IMR-90 (cell line): ENCODE measurements at regions not wholly inside any gene's neighbourhood (a gene's known extent, or its start where the extent isn't known, plus 50 kb on each side); places are given as distances from the start of the nearest gene placed in this dataset.
A peak's percentile ranks its signal among the peaks of the same experiment; 100 is the strongest.

ENCODE experiments used
- ATAC-seq: fragments of 200-7000 bp; cut with Tn5 transposase; 2 replicates; pipeline ENCODE4 v1.9.1; 2020; ENCODE audit warnings: low read depth, mild to moderate bottlenecking, moderate library complexity
- BruUV-seq: library from RNA; stranded (reverse); fragments of 400-500 nt; replicated peaks from 2 replicates; lab custom pipeline; 2021; lab: Mats Ljungman, UMichigan
- CTCF ChIA-PET: fragments of 300-600 bp; formaldehyde crosslinking; extraction: SDS; loops from one replicate; lab custom pipeline; 2021; ENCODE audit warnings: antibody characterized with exemption; lab: Yijun Ruan, JAX
- POLR2A ChIA-PET: fragments of 300-600 bp; sonication (Branson Sonifier 250); formaldehyde crosslinking; loops from one replicate; lab custom pipeline; 2022; ENCODE audit warnings: antibody characterized with exemption; ENCODE audit not compliant: unreplicated experiment; lab: Charles Lee
- DNase-seq: peaks from one replicate; pipeline ENCODE4 v3.0.0; 2013
- H2AFZ ChIP-seq: replicated peaks from 2 replicates; pipeline ENCODE3; 2013; ENCODE audit warnings: low read length, mild to moderate bottlenecking; ENCODE audit not compliant: poor library complexity
- H2AK5ac ChIP-seq: 2 replicates; pipeline ENCODE4 v1.6.1; 2013; ENCODE audit warnings: low read depth, low read length, inconsistent platforms
- H2AK9ac ChIP-seq: replicated peaks from 2 replicates; pipeline ENCODE3; 2013; ENCODE audit warnings: mild to moderate bottlenecking, low read depth, low read length, moderate library complexity; ENCODE audit not compliant: poor library complexity
- H2BK120ac ChIP-seq: 2 replicates; pipeline ENCODE4 v1.6.1; 2013; ENCODE audit warnings: low read depth, low read length, inconsistent platforms
- H2BK15ac ChIP-seq: 3 replicates; pipeline ENCODE4 v1.6.1; 2013; ENCODE audit warnings: low read depth, low read length, inconsistent platforms
- H2BK20ac ChIP-seq: 2 replicates; pipeline ENCODE4 v1.6.1; 2013; ENCODE audit warnings: low read depth, mild to moderate bottlenecking, inconsistent platforms, low read length, moderate library complexity
- H2BK5ac ChIP-seq: 2 replicates; pipeline ENCODE4 v1.6.1; 2013; ENCODE audit warnings: mild to moderate bottlenecking, low read depth, low read length, inconsistent platforms; ENCODE audit not compliant: poor library complexity, severe bottlenecking
- H3K14ac ChIP-seq: replicated peaks from 2 replicates; pipeline ENCODE4 v1.6.1; 2013; ENCODE audit warnings: low read depth, low read length, inconsistent platforms
- H3K18ac ChIP-seq: 2 replicates; pipeline ENCODE4 v1.6.1; 2013; ENCODE audit warnings: low read depth, low read length, control low read depth
- H3K23ac ChIP-seq: 2 replicates; pipeline ENCODE4 v1.6.1; 2013; ENCODE audit warnings: low read depth, low read length, inconsistent platforms
- H3K27ac ChIP-seq: 2 replicates; pipeline ENCODE4 v1.5.1; 2013; ENCODE audit warnings: mild to moderate bottlenecking, control low read depth, low read length; ENCODE audit not compliant: insufficient read depth
- H3K27me3 ChIP-seq: 2 replicates; pipeline ENCODE4 v1.6.1; 2013; ENCODE audit warnings: low read length; ENCODE audit not compliant: control insufficient read depth, insufficient read depth
- H3K36me3 ChIP-seq: 2 replicates; pipeline ENCODE4 v1.6.1; 2013; ENCODE audit warnings: low read length, mixed read lengths; ENCODE audit not compliant: control insufficient read depth, insufficient read depth
- H3K4ac ChIP-seq: 2 replicates; pipeline ENCODE4 v1.6.1; 2013; ENCODE audit warnings: low read depth, low read length, inconsistent platforms
- H3K4me1 ChIP-seq: 2 replicates; pipeline ENCODE4 v1.6.1; 2013; ENCODE audit warnings: low read length, mixed read lengths; ENCODE audit not compliant: control insufficient read depth, insufficient read depth
- H3K4me2 ChIP-seq: 2 replicates; pipeline ENCODE4 v1.6.1; 2013; ENCODE audit warnings: low read depth, mild to moderate bottlenecking, control low read depth, low read length, moderate library complexity
- H3K4me3 ChIP-seq: 2 replicates; pipeline ENCODE4 v1.5.1; 2013; ENCODE audit warnings: low read depth, mild to moderate bottlenecking, control low read depth, low read length, moderate library complexity; ENCODE audit not compliant: insufficient read depth
- H3K56ac ChIP-seq: 2 replicates; pipeline ENCODE4 v1.6.1; 2013; ENCODE audit warnings: low read length, inconsistent platforms; ENCODE audit not compliant: insufficient read depth; ENCODE audit errors: extremely low read depth
- H3K79me1 ChIP-seq, 2 experiments: 2 replicates each; pipeline ENCODE4 v1.6.1; 2013; ENCODE audit warnings: low read length in 2 of 2, inconsistent platforms in 1 of 2, low read depth in 1 of 2
- H3K9ac ChIP-seq: 2 replicates; pipeline ENCODE4 v1.6.1; 2013; ENCODE audit warnings: low read depth, low read length, control low read depth
- H3K9me1 ChIP-seq: 2 replicates; pipeline ENCODE4 v1.6.1; 2013; ENCODE audit warnings: low read length, inconsistent platforms; ENCODE audit not compliant: insufficient read depth
- H3K9me3 ChIP-seq: 2 replicates; pipeline ENCODE4 v1.6.1; 2013; ENCODE audit warnings: low read length; ENCODE audit not compliant: control insufficient read depth, insufficient read depth
- H4K20me1 ChIP-seq: 2 replicates; pipeline ENCODE4 v1.6.1; 2013; ENCODE audit warnings: low read length, inconsistent platforms; ENCODE audit not compliant: insufficient read depth
- H4K5ac ChIP-seq: 2 replicates; pipeline ENCODE4 v1.6.1; 2013; ENCODE audit warnings: mild to moderate bottlenecking, low read depth, low read length, control low read depth
- H4K8ac ChIP-seq, 2 experiments: 2 replicates each; pipeline ENCODE4 v1.6.1; 2013; ENCODE audit warnings: low read depth in 2 of 2, low read length in 2 of 2, control low read depth in 1 of 2, inconsistent platforms in 1 of 2
- H4K91ac ChIP-seq: 2 replicates; pipeline ENCODE4 v1.6.1; 2013; ENCODE audit warnings: low read depth, low read length, inconsistent platforms; ENCODE audit not compliant: insufficient read depth
- CEBPB ChIP-seq: IDR thresholded peaks from 2 replicates; pipeline ENCODE4 v1.6.1; 2012; ENCODE audit warnings: low read depth, low read length, improper control_type of control experiment
- CHD1 ChIP-seq: IDR thresholded peaks from 2 replicates; pipeline ENCODE4 v1.6.1; 2012; ENCODE audit warnings: low read depth, low read length, improper control_type of control experiment
- MAFK ChIP-seq: IDR thresholded peaks from 2 replicates; pipeline ENCODE4 v1.6.1; 2012; ENCODE audit warnings: low read depth, low read length, improper control_type of control experiment
- RCOR1 ChIP-seq: IDR thresholded peaks from 2 replicates; pipeline ENCODE4 v1.6.1; 2012; ENCODE audit warnings: mild to moderate bottlenecking, low read length, improper control_type of control experiment; ENCODE audit not compliant: insufficient replicate concordance
- RFX5 ChIP-seq: IDR thresholded peaks from 2 replicates; pipeline ENCODE4 v1.8.0; 2012; ENCODE audit warnings: low read depth, mild to moderate bottlenecking, low read length, moderate library complexity
- SMC3 ChIP-seq: fragments of 150-350 bp; IDR thresholded peaks from 2 replicates; pipeline ENCODE4 v1.6.1; 2016; ENCODE audit warnings: low read depth, mild to moderate bottlenecking, antibody characterized with exemption, low read length, moderate library complexity
- WGBS, 2 experiments: methylation state at CpG; one replicate each; pipeline versions ENCODE4 v1.1.5 to v1.1.7; 2013; ENCODE audit warnings: missing lambda C conversion rate in 2 of 2; ENCODE audit not compliant: insufficient read length in 1 of 2; ENCODE audit errors: extremely low coverage in 2 of 2; 5-methylcytosine and 5-hydroxymethylcytosine counted together
- dilution Hi-C: fragments of 300-500 bp; cut with HindIII; formaldehyde crosslinking; loops from one replicate; pipeline ENCODE4 v1.14.3; 2018; ENCODE audit warnings: low sequenced_read_pairs; ENCODE audit not compliant: unreplicated experiment
- in situ Hi-C: fragments of 300-500 bp; cut with MboI; formaldehyde crosslinking; loops from 3 replicates; pipeline ENCODE4 v1.14.3; 2019; ENCODE audit warnings: low sequenced_read_pairs, inconsistent platforms, mixed read lengths
- intact Hi-C: fragments of 100-400 bp; cut with micrococcal nuclease; formaldehyde crosslinking; loops from 2 replicates; pipeline ENCODE4 v1.10.0; 2022

DNA sequence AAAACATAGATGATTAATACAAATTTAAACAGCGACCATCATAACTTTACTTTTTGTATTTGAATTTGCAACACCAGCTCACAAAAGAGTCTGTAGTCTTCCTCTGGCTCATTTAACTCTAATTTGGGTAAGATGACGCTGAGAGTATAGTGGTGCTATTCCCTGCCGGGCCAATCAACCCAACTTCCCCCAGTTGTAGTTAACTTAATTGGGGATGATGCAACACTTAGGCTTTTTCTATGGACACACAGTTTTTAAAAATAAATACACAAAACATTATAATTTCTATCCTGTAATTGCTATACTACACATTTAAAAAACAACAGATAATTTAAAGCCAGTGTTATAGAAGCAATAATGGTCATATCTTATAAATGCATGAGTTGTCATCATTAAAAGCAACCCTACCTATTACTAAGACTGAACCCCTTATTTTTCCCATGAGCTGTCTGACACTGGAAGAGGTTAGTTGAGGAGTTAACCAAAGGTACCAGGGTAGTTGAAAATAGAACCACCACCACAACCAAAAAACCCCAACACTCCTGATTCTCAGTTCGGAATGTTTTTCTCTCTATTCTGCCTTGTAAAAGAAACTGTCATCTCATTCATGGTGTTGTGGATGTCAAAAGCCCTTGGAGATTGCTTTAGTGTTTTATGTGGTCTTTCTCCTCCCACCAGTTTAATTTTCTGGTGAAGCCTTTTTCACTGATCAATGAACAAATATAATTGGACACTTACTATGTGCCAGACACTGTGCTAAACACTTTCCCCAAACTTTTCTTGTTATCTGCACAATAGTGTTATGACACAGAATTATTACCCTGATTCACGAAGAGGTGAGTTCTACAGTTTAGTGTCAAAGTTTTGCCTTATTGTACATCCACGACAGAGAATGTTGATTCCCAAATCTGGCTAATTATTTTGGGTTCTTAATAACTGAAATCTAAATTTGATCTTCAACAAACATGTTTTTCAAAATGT, 61.5 kb upstream of the RAPGEF2 start:
- Histone ChIP-seq H3K56ac (no peak overlapping the region), H2BK120ac (no peak overlapping the region), H2BK20ac (no peak overlapping the region), H4K91ac (no peak overlapping the region), H3K27ac (no peak overlapping the region), H3K23ac (no peak overlapping the region), H3K36me3 (no peaks in the 10 kb centered on the region), H4K5ac (no peak overlapping the region), H3K79me1 (no peaks in the 10 kb centered on the region), H3K4me3 (no peak overlapping the region), H3K9me3 (no peaks in the 10 kb centered on the region), H3K4me1 (no peaks in the 10 kb centered on the region), H3K9me1 (no peaks in the 10 kb centered on the region), H2BK5ac (no peak overlapping the region), H2AFZ (no peak overlapping the region), H2AK5ac (no peak overlapping the region), H2AK9ac (no peak overlapping the region), H4K8ac (no peak overlapping the region), H3K14ac (no peak overlapping the region), H3K27me3 (peaks cover 19% of the 10 kb centered on the region), H3K9ac (no peak overlapping the region), H2BK15ac (no peak overlapping the region), H3K18ac (no peak overlapping the region), H3K4me2 (no peak overlapping the region), H4K20me1 (no peaks in the 10 kb centered on the region), H3K4ac (no peak overlapping the region)
- intact Hi-C loops (no loop called here), in situ Hi-C loops (no loop called here), dilution Hi-C loops (no loop called here)
- CTCF ChIA-PET: interaction anchor here (0.5 kb wide), 1 partner anchor 854 kb away, joined by 3 read pairs; no protein-coding TSS in a partner anchor
- ATAC-seq (no peak), DNase-seq (no peak)
- WGBS, 2 experiments: no CpG with 5 or more reads among the region's 6 CpGs
- BruUV-seq: no TSS peak
- no peak for TF ChIP-seq MAFK
- TF ChIP-seq CHD1: no peak
- no peak for TF ChIP-seq SMC3
- TF ChIP-seq RCOR1: no peak
- TF ChIP-seq CEBPB: peak; percentile 46; the same call in 1 of the 2 replicates
- TF ChIP-seq RFX5: no peak
- POLR2A ChIA-PET: no interaction called here
